ENCODE measurements at regions not wholly inside any gene's neighbourhood (a gene's known extent, or its start where the extent isn't known, plus 50 kb on each side); places are given as distances from the start of the nearest gene placed in this dataset.

- TF ChIP-seq CTCF (IDR thresholded peaks at IDR 0.05) (no peak), POLR2A (IDR thresholded peaks at IDR 0.05) (no peak)
Observed at GRCh38 chr22:25367756-25368155, 148.3 kb downstream of the CRYBB2 start.

Measured in gastroesophageal sphincter (tissue), 3 donors.